PFSK-1 (cell line): ENCODE measurements at regions not wholly inside any gene's neighbourhood (a gene's known extent, or its start where the extent isn't known, plus 50 kb on each side); places are given as distances from the start of the nearest gene placed in this dataset.

ENCODE experiments used
- FOXP2 ChIP-seq: optimal IDR thresholded peaks from 2 replicates; pipeline ENCODE3; 2011; ENCODE audit warnings: borderline replicate concordance, control low read depth, inconsistent platforms; ENCODE audit not compliant: insufficient read depth; ENCODE audit errors: extremely low read length, extremely low read depth
- POLR2AphosphoS5 ChIP-seq: IDR thresholded peaks from 2 replicates; pipeline ENCODE4 v1.6.1; 2012; ENCODE audit warnings: low read depth, mild to moderate bottlenecking, control low read depth, low read length, moderate library complexity
- SIN3A ChIP-seq: IDR thresholded peaks from 2 replicates; pipeline ENCODE4 v1.6.1; 2012; ENCODE audit warnings: mild to moderate bottlenecking, low read length, moderate library complexity, borderline replicate concordance; ENCODE audit not compliant: insufficient read depth
- TAF1 ChIP-seq: IDR thresholded peaks from 2 replicates; pipeline ENCODE4 v1.6.1; 2012; ENCODE audit warnings: low read length, control low read depth, borderline replicate concordance; ENCODE audit not compliant: insufficient read depth
- TF ChIP-seq, protein P1 (sequence below), 2 experiments: IDR thresholded peaks; 2 replicates each; pipeline versions ENCODE4 v1.6.1 to v1.8.0; 2011 to 2012; ENCODE audit warnings: low read depth in 2 of 2, low read length in 2 of 2, control low read depth in 1 of 2, inconsistent platforms in 1 of 2, mild to moderate bottlenecking in 1 of 2, moderate library complexity in 1 of 2; ENCODE audit not compliant: insufficient read depth in 1 of 2

DNA sequence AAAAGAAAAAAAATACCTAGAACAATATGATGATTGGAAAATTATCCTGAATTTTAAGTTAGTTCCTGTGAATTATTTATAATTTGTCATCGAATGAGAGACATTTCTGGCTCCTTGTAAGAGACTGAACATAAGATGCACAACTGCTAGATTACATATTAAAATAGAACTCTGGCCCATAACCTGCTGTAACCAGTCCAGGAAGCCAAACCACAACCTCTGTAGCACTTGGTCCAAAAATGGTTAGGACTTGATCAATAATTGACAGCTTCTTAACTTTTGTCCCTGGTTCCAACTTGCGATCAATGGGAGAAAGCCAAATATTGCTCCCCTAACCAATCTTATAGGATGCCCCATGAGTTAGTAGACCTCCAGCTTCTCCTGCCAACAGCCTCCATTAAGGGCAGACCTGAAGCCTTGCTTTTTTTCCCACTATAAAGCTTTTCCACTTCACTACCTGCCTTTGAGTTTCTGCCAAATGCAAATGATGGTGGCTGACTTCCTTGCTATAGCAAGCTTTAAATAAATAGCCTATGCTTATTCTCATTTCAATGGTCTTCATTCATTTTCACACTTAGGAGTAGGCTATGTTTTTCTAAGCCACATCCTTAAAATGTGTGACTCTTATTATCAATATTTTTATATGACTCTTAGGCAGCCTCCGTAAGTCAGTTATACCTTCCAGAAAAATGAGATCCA, 224.0 kb upstream of the ARHGEF26 start:
- TF ChIP-seq SIN3A (no peak), FOXP2 (no peak), POLR2AphosphoS5 (no peak), TAF1 (no peak)
- TF ChIP-seq, protein P1, sequence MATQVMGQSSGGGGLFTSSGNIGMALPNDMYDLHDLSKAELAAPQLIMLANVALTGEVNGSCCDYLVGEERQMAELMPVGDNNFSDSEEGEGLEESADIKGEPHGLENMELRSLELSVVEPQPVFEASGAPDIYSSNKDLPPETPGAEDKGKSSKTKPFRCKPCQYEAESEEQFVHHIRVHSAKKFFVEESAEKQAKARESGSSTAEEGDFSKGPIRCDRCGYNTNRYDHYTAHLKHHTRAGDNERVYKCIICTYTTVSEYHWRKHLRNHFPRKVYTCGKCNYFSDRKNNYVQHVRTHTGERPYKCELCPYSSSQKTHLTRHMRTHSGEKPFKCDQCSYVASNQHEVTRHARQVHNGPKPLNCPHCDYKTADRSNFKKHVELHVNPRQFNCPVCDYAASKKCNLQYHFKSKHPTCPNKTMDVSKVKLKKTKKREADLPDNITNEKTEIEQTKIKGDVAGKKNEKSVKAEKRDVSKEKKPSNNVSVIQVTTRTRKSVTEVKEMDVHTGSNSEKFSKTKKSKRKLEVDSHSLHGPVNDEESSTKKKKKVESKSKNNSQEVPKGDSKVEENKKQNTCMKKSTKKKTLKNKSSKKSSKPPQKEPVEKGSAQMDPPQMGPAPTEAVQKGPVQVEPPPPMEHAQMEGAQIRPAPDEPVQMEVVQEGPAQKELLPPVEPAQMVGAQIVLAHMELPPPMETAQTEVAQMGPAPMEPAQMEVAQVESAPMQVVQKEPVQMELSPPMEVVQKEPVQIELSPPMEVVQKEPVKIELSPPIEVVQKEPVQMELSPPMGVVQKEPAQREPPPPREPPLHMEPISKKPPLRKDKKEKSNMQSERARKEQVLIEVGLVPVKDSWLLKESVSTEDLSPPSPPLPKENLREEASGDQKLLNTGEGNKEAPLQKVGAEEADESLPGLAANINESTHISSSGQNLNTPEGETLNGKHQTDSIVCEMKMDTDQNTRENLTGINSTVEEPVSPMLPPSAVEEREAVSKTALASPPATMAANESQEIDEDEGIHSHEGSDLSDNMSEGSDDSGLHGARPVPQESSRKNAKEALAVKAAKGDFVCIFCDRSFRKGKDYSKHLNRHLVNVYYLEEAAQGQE (IDR thresholded peaks at IDR 0.05; ENCODE audit: insufficient read depth in 1 of 2, low read depth in 2 of 2, low read length in 2 of 2), result no peak

DNA sequence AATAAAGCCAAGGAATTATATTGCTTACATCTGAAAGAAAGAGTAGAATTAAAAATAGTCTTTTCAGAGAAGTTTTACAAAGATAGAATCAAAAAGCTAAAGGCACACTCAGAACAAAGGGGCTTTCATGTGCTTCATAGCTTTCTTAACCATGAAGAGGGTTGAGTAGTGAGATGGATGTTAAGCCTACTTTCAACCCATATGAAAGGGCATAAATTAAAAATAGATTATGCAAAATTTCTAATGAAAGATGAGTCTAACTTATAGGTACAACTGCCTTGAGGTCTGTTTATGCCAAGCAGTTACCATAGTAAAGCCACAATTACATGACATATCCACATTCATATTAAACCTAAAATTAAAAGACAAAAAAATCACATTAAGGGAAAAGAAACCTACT, 223.3 kb upstream of the ARHGEF26 start:
- TF ChIP-seq POLR2AphosphoS5, result no peak
- TF ChIP-seq TAF1, result no peak
- TF ChIP-seq, protein P1 (IDR thresholded peaks at IDR 0.05; ENCODE audit: insufficient read depth in 1 of 2, low read depth in 2 of 2, low read length in 2 of 2), result no peak
- TF ChIP-seq SIN3A, result no peak

DNA sequence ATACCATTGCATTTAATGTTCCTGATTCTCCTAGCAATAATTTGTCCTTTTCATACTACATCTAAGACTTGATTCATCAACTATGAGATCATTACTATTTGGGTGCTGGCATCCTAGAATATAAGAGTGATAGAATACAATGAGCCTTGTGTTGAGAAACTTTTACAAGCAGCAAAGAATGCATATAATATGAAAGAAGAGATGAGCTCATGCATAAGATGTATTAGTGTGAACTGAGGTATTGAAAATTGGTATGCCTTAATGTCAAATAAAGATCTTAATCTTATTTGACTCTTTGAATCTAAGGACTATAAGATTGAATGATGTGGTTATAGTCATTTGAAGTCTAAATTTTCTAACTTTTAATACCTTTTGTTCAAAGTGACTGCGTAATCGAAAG, 220.0 kb upstream of the ARHGEF26 start:
- TF ChIP-seq POLR2AphosphoS5 (no peak), FOXP2 (no peak), TAF1 (no peak), SIN3A (no peak)
- TF ChIP-seq, protein P1 (IDR thresholded peaks at IDR 0.05; ENCODE audit: insufficient read depth in 1 of 2, low read depth in 2 of 2, low read length in 2 of 2), result no peak

DNA sequence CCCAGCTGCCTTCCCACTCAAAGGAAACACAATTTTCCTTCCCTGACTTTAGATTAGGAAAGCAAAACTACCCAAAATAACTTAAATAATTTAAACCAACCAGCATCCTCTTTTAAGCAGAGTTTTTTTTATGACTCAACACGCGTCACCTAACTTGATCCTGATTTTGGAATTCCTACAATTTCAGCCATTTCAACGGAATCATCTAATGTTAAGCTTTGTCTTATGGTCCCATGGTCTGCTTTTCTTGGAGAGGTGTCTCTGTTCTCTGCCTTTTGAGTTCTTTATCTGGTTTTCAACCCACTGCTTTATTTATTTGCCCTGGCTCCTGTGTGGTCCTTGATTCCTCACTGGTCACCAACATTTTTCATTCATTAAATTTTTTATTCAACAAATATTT, 219.2 kb upstream of the ARHGEF26 start:
- TF ChIP-seq, protein P1 (IDR thresholded peaks at IDR 0.05; ENCODE audit: insufficient read depth in 1 of 2, low read depth in 2 of 2, low read length in 2 of 2), result no peak
- TF ChIP-seq FOXP2 (no peak), POLR2AphosphoS5 (no peak), TAF1 (no peak), SIN3A (no peak)
